ENCODE measurements at regions not wholly inside any gene's neighbourhood (a gene's known extent, or its start where the extent isn't known, plus 50 kb on each side); places are given as distances from the start of the nearest gene placed in this dataset.

DNA sequence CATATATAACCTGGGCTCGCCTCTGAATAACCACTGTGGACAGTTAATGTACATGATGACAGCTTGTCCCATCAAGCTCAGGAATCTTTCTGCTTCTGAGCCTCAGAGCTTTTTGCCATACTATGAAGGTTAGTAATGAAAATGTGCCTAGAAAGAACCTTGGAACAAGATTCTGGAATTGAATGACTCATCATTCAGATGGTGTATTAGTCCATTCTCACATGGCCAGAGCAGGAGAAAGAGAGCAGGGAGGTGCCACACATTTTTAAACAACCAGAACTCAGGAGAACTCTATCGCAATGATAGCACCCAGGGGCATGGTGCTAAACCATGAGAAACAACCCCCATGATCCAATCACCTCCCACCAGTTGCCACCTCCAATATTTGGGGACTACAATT lies 542.1 kb downstream of the PRR16 start:
- no peak for TF ChIP-seq POLR2A (IDR thresholded peaks at IDR 0.05)
- TF ChIP-seq, protein P1, sequence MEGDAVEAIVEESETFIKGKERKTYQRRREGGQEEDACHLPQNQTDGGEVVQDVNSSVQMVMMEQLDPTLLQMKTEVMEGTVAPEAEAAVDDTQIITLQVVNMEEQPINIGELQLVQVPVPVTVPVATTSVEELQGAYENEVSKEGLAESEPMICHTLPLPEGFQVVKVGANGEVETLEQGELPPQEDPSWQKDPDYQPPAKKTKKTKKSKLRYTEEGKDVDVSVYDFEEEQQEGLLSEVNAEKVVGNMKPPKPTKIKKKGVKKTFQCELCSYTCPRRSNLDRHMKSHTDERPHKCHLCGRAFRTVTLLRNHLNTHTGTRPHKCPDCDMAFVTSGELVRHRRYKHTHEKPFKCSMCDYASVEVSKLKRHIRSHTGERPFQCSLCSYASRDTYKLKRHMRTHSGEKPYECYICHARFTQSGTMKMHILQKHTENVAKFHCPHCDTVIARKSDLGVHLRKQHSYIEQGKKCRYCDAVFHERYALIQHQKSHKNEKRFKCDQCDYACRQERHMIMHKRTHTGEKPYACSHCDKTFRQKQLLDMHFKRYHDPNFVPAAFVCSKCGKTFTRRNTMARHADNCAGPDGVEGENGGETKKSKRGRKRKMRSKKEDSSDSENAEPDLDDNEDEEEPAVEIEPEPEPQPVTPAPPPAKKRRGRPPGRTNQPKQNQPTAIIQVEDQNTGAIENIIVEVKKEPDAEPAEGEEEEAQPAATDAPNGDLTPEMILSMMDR (IDR thresholded peaks at IDR 0.05) = no peak

Measured in thyroid gland (tissue), 4 donors.